ENCODE measurements at regions not wholly inside any gene's neighbourhood (a gene's known extent, or its start where the extent isn't known, plus 50 kb on each side); places are given as distances from the start of the nearest gene placed in this dataset.

DNA sequence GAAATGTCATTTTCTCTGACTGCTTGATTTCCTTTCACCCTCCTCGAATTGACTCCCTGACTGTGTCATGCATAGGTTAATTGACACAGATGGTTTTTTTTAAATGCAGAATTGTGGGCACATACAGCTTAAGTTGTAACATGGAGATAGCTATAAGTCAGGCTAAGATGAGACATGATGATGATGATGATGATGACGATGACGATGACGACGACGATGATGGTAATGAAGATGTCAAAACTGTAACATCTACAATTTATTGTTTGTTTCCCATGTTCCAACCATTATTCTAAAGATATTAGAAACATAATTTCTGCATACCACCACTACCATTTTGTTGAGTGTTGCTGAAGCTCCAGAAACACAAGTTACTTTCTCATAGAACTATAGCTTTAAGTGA lies 1232.8 kb downstream of the XPNPEP1 start:
- TF ChIP-seq, protein P1, sequence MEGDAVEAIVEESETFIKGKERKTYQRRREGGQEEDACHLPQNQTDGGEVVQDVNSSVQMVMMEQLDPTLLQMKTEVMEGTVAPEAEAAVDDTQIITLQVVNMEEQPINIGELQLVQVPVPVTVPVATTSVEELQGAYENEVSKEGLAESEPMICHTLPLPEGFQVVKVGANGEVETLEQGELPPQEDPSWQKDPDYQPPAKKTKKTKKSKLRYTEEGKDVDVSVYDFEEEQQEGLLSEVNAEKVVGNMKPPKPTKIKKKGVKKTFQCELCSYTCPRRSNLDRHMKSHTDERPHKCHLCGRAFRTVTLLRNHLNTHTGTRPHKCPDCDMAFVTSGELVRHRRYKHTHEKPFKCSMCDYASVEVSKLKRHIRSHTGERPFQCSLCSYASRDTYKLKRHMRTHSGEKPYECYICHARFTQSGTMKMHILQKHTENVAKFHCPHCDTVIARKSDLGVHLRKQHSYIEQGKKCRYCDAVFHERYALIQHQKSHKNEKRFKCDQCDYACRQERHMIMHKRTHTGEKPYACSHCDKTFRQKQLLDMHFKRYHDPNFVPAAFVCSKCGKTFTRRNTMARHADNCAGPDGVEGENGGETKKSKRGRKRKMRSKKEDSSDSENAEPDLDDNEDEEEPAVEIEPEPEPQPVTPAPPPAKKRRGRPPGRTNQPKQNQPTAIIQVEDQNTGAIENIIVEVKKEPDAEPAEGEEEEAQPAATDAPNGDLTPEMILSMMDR (IDR thresholded peaks at IDR 0.05): no peak
- TF ChIP-seq EP300 (IDR thresholded peaks at IDR 0.05): no peak
